ENCODE measurements at regions not wholly inside any gene's neighbourhood (a gene's known extent, or its start where the extent isn't known, plus 50 kb on each side); places are given as distances from the start of the nearest gene placed in this dataset.

GRCh38 chr18:65631766-65632165 lies 119.0 kb upstream of the CDH7 start:
- TF ChIP-seq, protein P1, sequence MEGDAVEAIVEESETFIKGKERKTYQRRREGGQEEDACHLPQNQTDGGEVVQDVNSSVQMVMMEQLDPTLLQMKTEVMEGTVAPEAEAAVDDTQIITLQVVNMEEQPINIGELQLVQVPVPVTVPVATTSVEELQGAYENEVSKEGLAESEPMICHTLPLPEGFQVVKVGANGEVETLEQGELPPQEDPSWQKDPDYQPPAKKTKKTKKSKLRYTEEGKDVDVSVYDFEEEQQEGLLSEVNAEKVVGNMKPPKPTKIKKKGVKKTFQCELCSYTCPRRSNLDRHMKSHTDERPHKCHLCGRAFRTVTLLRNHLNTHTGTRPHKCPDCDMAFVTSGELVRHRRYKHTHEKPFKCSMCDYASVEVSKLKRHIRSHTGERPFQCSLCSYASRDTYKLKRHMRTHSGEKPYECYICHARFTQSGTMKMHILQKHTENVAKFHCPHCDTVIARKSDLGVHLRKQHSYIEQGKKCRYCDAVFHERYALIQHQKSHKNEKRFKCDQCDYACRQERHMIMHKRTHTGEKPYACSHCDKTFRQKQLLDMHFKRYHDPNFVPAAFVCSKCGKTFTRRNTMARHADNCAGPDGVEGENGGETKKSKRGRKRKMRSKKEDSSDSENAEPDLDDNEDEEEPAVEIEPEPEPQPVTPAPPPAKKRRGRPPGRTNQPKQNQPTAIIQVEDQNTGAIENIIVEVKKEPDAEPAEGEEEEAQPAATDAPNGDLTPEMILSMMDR (conservative IDR thresholded peaks at IDR 0.05) = no peak
- no peak for TF ChIP-seq ZFX (IDR thresholded peaks at IDR 0.05)
